ENCODE measurements at regions not wholly inside any gene's neighbourhood (a gene's known extent, or its start where the extent isn't known, plus 50 kb on each side); places are given as distances from the start of the nearest gene placed in this dataset.
"Not testable (repeated sequence)": the region's sequence is repeated elsewhere in the genome, so short reads cannot be mapped to it uniquely, and the experiment has no call there.

- no peak overlapping the region for H3K27ac ChIP-seq
- TF ChIP-seq, protein P1, sequence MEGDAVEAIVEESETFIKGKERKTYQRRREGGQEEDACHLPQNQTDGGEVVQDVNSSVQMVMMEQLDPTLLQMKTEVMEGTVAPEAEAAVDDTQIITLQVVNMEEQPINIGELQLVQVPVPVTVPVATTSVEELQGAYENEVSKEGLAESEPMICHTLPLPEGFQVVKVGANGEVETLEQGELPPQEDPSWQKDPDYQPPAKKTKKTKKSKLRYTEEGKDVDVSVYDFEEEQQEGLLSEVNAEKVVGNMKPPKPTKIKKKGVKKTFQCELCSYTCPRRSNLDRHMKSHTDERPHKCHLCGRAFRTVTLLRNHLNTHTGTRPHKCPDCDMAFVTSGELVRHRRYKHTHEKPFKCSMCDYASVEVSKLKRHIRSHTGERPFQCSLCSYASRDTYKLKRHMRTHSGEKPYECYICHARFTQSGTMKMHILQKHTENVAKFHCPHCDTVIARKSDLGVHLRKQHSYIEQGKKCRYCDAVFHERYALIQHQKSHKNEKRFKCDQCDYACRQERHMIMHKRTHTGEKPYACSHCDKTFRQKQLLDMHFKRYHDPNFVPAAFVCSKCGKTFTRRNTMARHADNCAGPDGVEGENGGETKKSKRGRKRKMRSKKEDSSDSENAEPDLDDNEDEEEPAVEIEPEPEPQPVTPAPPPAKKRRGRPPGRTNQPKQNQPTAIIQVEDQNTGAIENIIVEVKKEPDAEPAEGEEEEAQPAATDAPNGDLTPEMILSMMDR (conservative IDR thresholded peaks at IDR 0.05), result no peak
These were observed 900.4 kb upstream of the ARRDC3 start for GRCh38 chr5:92283521-92283920.

DNA sequence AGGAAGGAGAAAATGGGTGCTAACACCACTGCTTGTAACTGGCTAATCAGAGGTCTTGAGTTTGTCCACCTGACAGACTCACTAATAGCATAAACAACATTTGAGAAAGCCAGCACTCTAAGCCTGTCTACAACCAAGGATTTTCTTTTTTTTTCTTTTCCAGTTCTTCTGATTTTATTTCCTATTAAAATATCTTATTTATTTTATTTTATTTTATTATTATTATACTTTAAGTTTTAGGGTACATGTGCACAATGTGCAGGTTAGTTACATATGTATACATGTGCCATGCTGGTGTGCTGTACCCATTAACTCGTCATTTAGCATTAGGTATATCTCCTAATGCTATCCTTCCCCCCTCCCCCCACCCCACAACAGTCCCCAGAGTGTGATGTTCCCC is 888.6 kb upstream of the ARRDC3 start:
- not testable (repeated sequence) for H3K27ac ChIP-seq

DNA sequence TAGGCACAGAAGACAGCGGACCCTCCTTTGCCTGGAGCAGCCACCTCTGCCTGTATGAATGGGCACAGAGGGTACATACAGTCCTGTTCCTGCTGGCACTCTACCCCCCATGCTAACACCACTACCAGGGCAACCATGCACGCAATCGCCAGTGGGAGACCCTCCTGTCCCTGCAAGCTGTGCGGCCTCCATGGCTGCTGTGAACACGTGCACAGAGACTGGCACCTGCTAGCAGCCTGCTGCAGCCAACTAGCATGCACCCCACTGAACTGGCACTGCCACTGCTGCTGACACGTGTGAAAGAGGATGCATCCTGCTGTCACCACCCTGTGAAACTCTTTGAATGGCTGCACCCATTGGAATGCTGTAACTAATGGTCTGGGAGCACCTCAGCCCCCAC is 885.2 kb upstream of the ARRDC3 start:
- no peak overlapping the region for H3K27ac ChIP-seq
- TF ChIP-seq, protein P1 (conservative IDR thresholded peaks at IDR 0.05), result no peak

- H3K27ac ChIP-seq, result no peak overlapping the region
- TF ChIP-seq, protein P1 (conservative IDR thresholded peaks at IDR 0.05), result no peak
These were observed 884.7 kb upstream of the ARRDC3 start for GRCh38 chr5:92267830-92268229.

- H3K27ac ChIP-seq, result no peak overlapping the region
- TF ChIP-seq, protein P1 (conservative IDR thresholded peaks at IDR 0.05), result no peak
These were observed 882.7 kb upstream of the ARRDC3 start for GRCh38 chr5:92265804-92266203.

GRCh38 chr5:92255605-92256004 is 872.5 kb upstream of the ARRDC3 start:
- H3K27ac ChIP-seq, result not testable (repeated sequence)

DNA sequence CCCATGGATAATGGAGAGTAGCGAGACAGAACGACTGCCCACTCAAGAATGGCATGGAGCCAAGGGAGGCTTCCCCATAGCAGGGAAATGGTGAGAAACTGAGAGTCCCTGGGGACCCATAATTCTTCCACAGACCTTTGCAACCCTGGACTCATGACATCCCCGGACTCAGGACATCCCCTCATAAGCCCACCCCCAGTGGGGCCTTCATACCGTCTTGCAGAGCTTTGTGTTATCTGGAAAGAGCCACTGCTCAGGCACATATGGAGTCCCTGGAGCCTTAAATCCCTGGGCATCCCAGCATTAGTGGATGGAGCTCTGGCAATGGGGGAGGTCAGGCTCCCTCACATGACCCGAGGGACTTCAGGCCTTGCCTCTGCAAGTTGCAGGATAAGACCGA is 865.4 kb upstream of the ARRDC3 start:
- TF ChIP-seq, protein P1 (conservative IDR thresholded peaks at IDR 0.05), result no peak

GRCh38 chr5:92242170-92242569 is 859.1 kb upstream of the ARRDC3 start:
- TF ChIP-seq, protein P1 (conservative IDR thresholded peaks at IDR 0.05), result no peak
- H3K27ac ChIP-seq, result no peak overlapping the region

More for the DNA sequence above, 865.4 kb upstream of the ARRDC3 start:
- H3K27ac ChIP-seq, result no peak overlapping the region

DNA sequence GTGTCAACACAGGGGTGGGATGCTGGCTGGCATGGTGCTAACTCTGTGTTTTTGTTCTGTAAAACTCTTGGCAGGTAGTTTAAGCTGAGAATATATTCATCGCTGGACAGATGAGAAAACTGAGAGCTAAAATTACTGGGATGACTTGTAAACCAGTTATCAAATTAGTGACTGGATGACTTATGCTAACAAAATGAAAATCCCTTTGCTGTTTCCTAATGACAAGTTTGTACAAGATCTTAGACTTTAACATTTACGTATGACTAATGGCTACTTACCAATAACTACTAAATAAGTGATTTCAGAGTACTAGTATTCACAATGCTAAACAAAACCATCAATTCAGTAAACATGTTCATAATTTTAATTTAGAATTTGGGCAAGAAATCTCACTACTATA is 854.8 kb upstream of the ARRDC3 start:
- TF ChIP-seq, protein P1 (conservative IDR thresholded peaks at IDR 0.05), result no peak
- H3K27ac ChIP-seq, result no peak overlapping the region
